ENCODE measurements at regions not wholly inside any gene's neighbourhood (a gene's known extent, or its start where the extent isn't known, plus 50 kb on each side); places are given as distances from the start of the nearest gene placed in this dataset.

DNA sequence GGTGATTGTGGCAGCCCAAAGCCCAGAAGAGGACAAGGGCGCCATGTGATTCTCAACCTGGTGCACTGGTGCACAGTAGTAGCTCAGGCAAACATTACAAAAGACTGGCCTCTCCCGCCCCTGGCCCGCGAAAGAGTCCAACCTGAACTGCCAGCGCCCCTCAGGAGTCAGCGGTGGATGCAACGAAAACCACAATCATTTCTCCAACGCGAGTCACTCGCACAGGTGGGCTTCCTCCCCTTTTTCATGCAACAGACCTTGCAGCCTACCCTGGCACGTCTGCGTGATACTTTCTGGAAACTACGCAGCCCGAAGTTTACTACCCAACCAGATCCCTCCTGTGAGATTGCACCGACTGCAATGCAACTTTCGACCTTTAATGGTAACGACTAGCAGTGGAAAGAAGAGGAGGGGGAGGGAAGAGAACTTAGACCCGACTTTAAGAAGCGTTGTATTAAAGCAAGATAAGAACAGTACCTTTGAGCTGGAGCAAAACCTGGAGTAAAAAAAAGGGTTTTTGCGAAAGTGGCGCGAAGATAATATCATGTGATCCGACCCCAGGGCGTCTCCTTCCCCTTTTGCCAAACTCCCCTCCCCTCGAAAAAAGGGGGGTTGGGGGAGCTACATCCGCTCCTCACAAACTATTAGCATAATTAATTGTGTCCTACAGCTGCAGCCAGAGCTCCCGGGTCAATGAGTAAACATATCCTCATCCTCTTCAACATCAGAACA is 63.3 kb upstream of the CCDC160 start:
- CTCF ChIA-PET, result no interaction called here
- POLR2A ChIA-PET, result no interaction called here
- H3K27ac ChIP-seq (ENCODE audit: extremely low read depth, low read depth, low read length), result no peak overlapping the region

DNA sequence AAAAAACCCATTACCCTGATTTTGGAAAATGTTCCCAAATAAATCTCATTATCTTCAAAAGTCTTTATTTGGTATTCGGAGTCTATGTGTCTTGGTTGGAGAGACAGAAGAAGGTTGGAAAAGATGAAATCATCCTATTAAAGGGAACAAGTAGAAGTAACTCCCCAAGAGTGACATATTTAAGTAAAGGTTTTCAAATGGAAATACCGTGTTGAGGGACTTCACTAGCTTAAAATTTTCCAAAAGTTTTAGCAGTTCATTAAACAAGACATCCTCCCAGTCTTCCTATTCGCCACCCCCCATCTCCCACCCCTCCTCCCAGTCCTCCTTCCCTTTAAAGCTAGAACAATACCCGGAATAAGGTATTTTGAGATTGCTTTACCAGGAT is 62.7 kb upstream of the CCDC160 start:
- ChIA-PET POLR2A (no interaction called here), CTCF (no interaction called here)
- Histone ChIP-seq H3K4me1 (ENCODE audit: control insufficient read depth, insufficient read depth, low read length) (no peaks in the 10 kb centered on the region), H3K27ac (ENCODE audit: extremely low read depth, low read depth, low read length) (no peak overlapping the region), H3K4me3 (ENCODE audit: low read depth, low read length) (no peak overlapping the region), H3K9me3 (ENCODE audit: control insufficient read depth, insufficient read depth, low read depth, low read length) (peaks cover 2% of the 10 kb centered on the region; the same call in 1 of the 2 replicates), H3K36me3 (ENCODE audit: control insufficient read depth in 2 of 2, insufficient read depth in 1 of 2, low read length in 2 of 2) (no peaks in the 10 kb centered on the region)
- no peak for TF ChIP-seq ZNF660 (tag by site-specific recombination; IDR thresholded peaks at IDR 0.05)
- no peak for TF ChIP-seq ZNF658 (tag by site-specific recombination; IDR thresholded peaks at IDR 0.05)
- TF ChIP-seq ZNF777 (tag by site-specific recombination; IDR thresholded peaks at IDR 0.05; ENCODE audit: borderline replicate concordance), result no peak
- TF ChIP-seq ZNF214 (tag by site-specific recombination; IDR thresholded peaks at IDR 0.05; ENCODE audit: borderline replicate concordance), result no peak
- TF ChIP-seq ZNF747 (tag by site-specific recombination; IDR thresholded peaks at IDR 0.05), result no peak
- no peak for TF ChIP-seq IKZF3 (tag by site-specific recombination; IDR thresholded peaks at IDR 0.05)
- no peak for TF ChIP-seq MEIS1 (CRISPR knock-in tag; IDR thresholded peaks at IDR 0.05; ENCODE audit: borderline replicate concordance)
- TF ChIP-seq ZNF169 (tag by site-specific recombination; IDR thresholded peaks at IDR 0.05), result no peak
- TF ChIP-seq ZNF302 (tag by site-specific recombination; IDR thresholded peaks at IDR 0.05; ENCODE audit: low read depth), result no peak
- TF ChIP-seq ZNF292 (tag by site-specific recombination; IDR thresholded peaks at IDR 0.05; ENCODE audit: borderline replicate concordance, low read depth), result no peak
- TF ChIP-seq, protein P1, sequence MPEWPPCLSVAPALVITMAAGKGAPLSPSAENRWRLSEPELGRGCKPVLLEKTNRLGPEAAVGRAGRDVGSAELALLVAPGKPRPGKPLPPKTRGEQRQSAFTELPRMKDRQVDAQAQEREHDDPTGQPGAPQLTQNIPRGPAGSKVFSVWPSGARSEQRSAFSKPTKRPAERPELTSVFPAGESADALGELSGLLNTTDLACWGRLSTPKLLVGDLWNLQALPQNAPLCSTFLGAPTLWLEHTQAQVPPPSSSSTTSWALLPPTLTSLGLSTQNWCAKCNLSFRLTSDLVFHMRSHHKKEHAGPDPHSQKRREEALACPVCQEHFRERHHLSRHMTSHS (tag by site-specific recombination; IDR thresholded peaks at IDR 0.05), result no peak
- no peak for TF ChIP-seq ZNF239 (tag by site-specific recombination; IDR thresholded peaks at IDR 0.05)
- TF ChIP-seq, protein P2, sequence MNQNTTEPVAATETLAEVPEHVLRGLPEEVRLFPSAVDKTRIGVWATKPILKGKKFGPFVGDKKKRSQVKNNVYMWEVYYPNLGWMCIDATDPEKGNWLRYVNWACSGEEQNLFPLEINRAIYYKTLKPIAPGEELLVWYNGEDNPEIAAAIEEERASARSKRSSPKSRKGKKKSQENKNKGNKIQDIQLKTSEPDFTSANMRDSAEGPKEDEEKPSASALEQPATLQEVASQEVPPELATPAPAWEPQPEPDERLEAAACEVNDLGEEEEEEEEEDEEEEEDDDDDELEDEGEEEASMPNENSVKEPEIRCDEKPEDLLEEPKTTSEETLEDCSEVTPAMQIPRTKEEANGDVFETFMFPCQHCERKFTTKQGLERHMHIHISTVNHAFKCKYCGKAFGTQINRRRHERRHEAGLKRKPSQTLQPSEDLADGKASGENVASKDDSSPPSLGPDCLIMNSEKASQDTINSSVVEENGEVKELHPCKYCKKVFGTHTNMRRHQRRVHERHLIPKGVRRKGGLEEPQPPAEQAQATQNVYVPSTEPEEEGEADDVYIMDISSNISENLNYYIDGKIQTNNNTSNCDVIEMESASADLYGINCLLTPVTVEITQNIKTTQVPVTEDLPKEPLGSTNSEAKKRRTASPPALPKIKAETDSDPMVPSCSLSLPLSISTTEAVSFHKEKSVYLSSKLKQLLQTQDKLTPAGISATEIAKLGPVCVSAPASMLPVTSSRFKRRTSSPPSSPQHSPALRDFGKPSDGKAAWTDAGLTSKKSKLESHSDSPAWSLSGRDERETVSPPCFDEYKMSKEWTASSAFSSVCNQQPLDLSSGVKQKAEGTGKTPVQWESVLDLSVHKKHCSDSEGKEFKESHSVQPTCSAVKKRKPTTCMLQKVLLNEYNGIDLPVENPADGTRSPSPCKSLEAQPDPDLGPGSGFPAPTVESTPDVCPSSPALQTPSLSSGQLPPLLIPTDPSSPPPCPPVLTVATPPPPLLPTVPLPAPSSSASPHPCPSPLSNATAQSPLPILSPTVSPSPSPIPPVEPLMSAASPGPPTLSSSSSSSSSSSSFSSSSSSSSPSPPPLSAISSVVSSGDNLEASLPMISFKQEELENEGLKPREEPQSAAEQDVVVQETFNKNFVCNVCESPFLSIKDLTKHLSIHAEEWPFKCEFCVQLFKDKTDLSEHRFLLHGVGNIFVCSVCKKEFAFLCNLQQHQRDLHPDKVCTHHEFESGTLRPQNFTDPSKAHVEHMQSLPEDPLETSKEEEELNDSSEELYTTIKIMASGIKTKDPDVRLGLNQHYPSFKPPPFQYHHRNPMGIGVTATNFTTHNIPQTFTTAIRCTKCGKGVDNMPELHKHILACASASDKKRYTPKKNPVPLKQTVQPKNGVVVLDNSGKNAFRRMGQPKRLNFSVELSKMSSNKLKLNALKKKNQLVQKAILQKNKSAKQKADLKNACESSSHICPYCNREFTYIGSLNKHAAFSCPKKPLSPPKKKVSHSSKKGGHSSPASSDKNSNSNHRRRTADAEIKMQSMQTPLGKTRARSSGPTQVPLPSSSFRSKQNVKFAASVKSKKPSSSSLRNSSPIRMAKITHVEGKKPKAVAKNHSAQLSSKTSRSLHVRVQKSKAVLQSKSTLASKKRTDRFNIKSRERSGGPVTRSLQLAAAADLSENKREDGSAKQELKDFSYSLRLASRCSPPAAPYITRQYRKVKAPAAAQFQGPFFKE (tag by site-specific recombination; IDR thresholded peaks at IDR 0.05; ENCODE audit: borderline replicate concordance), result no peak
- TF ChIP-seq ZBTB20 (tag by site-specific recombination; IDR thresholded peaks at IDR 0.05), result no peak
- no peak for TF ChIP-seq ZNF184 (tag by site-specific recombination; IDR thresholded peaks at IDR 0.05)
- TF ChIP-seq ZNF404 (tag by site-specific recombination; IDR thresholded peaks at IDR 0.05), result no peak
- TF ChIP-seq ZIC2 (tag by site-specific recombination; IDR thresholded peaks at IDR 0.05), result no peak

More for the DNA sequence above, 63.3 kb upstream of the CCDC160 start:
- H3K36me3 ChIP-seq (ENCODE audit: control insufficient read depth in 2 of 2, insufficient read depth in 1 of 2, low read length in 2 of 2), result no peaks in the 10 kb centered on the region
- H3K4me1 ChIP-seq (ENCODE audit: control insufficient read depth, insufficient read depth, low read length), result no peaks in the 10 kb centered on the region
- peaks cover 2% of the 10 kb centered on the region; the same call in 1 of the 2 replicates for H3K9me3 ChIP-seq (ENCODE audit: control insufficient read depth, insufficient read depth, low read depth, low read length)
- TF ChIP-seq ZNF248 (tag by site-specific recombination; IDR thresholded peaks at IDR 0.05) (no peak), KLF7 (tag by site-specific recombination; IDR thresholded peaks at IDR 0.05; ENCODE audit: borderline replicate concordance) (no peak), ZFHX2 (tag by site-specific recombination; conservative IDR thresholded peaks at IDR 0.05) (no peak), ZNF785 (tag by site-specific recombination; IDR thresholded peaks at IDR 0.05) (no peak), ZNF266 (tag by site-specific recombination; IDR thresholded peaks at IDR 0.05; ENCODE audit: low read depth) (no peak), HOXD13 (CRISPR knock-in tag; IDR thresholded peaks at IDR 0.05; ENCODE audit: borderline replicate concordance) (no peak), ZNF621 (tag by site-specific recombination; IDR thresholded peaks at IDR 0.05) (no peak), ZNF24 (tag by site-specific recombination; IDR thresholded peaks at IDR 0.05) (no peak), ZNF335 (tag by site-specific recombination; conservative IDR thresholded peaks at IDR 0.05) (no peak), ZNF677 (tag by site-specific recombination; IDR thresholded peaks at IDR 0.05) (no peak)
- no peak overlapping the region for H3K4me3 ChIP-seq (ENCODE audit: low read depth, low read length)

All from HEK293 (cell line).